ENCODE measurements at regions not wholly inside any gene's neighbourhood (a gene's known extent, or its start where the extent isn't known, plus 50 kb on each side); places are given as distances from the start of the nearest gene placed in this dataset.

DNA sequence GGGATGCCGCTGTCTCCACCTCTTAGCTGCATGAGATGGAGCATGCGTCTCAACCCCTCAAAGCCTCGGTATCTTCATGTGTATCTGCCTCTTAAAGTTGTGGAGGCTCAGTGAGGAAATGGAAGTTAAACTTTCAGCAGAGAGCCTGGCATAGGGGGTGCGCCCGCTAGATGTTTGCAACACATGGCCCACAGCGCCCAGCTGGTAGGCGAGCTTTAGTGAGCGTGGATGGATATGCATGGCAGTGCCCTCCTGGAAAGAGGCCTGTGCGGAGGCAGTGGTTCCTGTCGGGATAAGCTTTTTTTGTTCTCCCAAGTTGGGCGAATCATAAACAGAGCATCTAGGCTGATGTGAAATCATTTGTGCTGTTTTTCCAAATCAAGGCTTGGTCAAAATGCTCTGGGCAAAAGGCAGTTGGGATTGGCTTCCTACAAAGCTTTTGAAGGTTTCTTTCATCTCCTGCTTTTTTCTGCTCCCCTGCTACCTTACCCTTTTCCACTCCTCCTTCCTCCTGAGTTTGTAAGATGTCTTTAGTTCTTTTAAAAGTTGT, 272.4 kb upstream of the TPM1 start:
- H3K4me3 ChIP-seq (ENCODE audit: low read depth, low read length): no peak overlapping the region
- no peak for DNase-seq (ENCODE audit: low read depth)
- no peak for TF ChIP-seq CTCF (IDR thresholded peaks at IDR 0.05; ENCODE audit: insufficient read depth, low read depth, low read length, missing control alignments)

DNA sequence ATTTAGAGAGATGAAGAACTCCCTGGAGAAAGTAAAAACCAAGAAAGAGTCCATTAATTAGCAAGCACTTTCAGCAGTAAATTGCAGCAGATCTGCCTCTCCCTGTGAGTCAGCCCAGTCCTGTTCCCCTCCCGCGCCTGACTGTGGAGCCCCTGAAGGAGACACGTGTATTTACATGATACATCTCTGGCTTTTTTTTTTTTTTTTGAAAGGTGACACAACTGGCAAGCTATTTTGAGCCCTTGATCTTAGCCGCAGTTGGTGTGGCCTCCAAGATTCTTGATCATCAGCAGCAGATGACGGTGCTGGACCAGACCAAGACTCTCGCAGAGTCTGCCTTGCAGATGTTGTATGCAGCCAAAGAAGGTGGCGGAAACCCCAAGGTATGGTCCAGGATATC, 271.8 kb upstream of the TPM1 start:
- DNase-seq (ENCODE audit: low read depth): no peak
- TF ChIP-seq CTCF (IDR thresholded peaks at IDR 0.05; ENCODE audit: insufficient read depth, low read depth, low read length, missing control alignments): no peak
- no peak overlapping the region for H3K4me3 ChIP-seq (ENCODE audit: low read depth, low read length)

DNA sequence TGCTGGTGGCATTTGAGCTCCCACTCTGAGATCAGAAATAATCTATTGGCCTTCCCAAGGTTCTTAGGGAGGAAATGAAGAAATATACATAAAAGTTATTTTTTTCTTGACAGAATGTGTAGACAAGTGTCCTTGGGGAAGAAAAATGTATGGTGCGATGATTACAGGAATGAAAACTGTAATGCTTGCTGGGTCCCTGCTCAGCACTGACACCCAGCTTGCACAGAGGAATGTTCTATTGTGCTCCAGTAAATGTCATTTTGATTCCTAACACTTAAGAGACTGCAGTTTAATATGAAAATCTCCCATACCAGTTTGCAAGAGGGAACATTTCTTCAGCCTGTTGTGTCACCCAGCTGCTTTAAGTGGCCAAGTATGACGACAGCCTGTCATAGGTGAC, 271.3 kb upstream of the TPM1 start:
- DNase-seq (ENCODE audit: low read depth): no peak
- no peak overlapping the region for H3K4me3 ChIP-seq (ENCODE audit: low read depth, low read length)
- TF ChIP-seq CTCF (IDR thresholded peaks at IDR 0.05; ENCODE audit: insufficient read depth, low read depth, low read length, missing control alignments): no peak

GRCh38 chr15:62773369-62774165, 269.0 kb upstream of the TPM1 start:
- H3K4me3 ChIP-seq (ENCODE audit: low read depth, low read length): no peak overlapping the region
- no peak for TF ChIP-seq CTCF (IDR thresholded peaks at IDR 0.05; ENCODE audit: insufficient read depth, low read depth, low read length, missing control alignments)
- DNase-seq (ENCODE audit: low read depth): no peak

DNA sequence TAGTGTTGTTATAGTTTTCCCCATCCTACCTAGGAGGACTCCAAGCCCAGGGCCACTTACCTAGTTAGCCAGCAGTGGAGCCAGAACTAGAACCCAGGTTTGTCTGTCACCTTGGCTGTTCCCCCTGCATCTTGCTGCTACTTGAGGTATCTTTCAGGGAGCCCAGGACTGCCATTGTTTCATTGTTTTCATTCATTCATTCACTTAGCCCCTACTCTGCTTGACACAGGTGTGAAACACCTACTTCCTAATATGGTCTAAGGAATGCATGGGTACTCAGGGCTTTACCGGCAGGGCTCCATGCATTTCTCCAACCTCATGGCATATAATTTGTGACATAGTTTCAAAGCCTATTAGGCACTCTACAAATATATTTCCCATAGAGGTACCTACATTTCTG, 266.6 kb upstream of the TPM1 start:
- TF ChIP-seq CTCF (IDR thresholded peaks at IDR 0.05; ENCODE audit: insufficient read depth, low read depth, low read length, missing control alignments): no peak
- no peak overlapping the region for H3K4me3 ChIP-seq (ENCODE audit: low read depth, low read length)
- DNase-seq (ENCODE audit: low read depth): no peak

- no peak for TF ChIP-seq CTCF (IDR thresholded peaks at IDR 0.05; ENCODE audit: insufficient read depth, low read depth, low read length, missing control alignments)
- no peak overlapping the region for H3K4me3 ChIP-seq (ENCODE audit: low read depth, low read length)
- DNase-seq (ENCODE audit: low read depth): no peak
Measured at GRCh38 chr15:62777671-62778070, 264.9 kb upstream of the TPM1 start.
